HG03025 (cell line): ENCODE measurements at regions not wholly inside any gene's neighbourhood (a gene's known extent, or its start where the extent isn't known, plus 50 kb on each side); places are given as distances from the start of the nearest gene placed in this dataset.
"Not testable (repeated sequence)": the region's sequence is repeated elsewhere in the genome, so short reads cannot be mapped to it uniquely, and the experiment has no call there.

Experiments used
- ATAC-seq: cut with Tn5 transposase; IDR thresholded peaks from one replicate; pipeline ENCODE4 v1.9.1; 2021; ENCODE audit warnings: mild to moderate bottlenecking, moderate library complexity; ENCODE audit not compliant: unreplicated experiment, low FRiP score

DNA sequence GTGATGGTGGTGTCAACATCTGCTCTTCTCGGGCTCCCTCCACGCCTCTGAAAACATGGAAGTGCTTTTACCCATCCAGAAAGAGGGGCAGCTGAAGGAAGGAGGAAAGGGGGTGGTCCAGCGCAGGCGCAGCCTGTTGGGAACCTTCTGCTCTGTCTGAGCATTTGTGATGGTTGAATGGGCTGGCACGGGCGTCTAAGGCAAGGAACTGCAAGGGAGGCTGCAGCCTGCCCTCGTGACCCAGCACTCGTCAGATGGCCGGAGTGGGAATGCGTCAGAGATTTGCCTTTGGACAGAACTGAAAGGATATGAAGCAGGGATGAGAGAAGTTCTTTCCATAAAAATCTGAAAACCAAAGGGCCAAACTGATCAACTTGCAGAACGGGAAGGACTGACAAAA lies 62.3 kb upstream of the PLGLB2 start:
- ATAC-seq = not testable (repeated sequence)

GRCh38 chr2:87686873-87687549 lies 60.9 kb upstream of the PLGLB2 start:
- ATAC-seq = not testable (repeated sequence)

- ATAC-seq = not testable (repeated sequence)
Measured at GRCh38 chr2:87687550-87688270, 60.2 kb upstream of the PLGLB2 start.

- ATAC-seq = not testable (repeated sequence)
Measured at GRCh38 chr2:87691899-87692592, 55.8 kb upstream of the PLGLB2 start.

DNA sequence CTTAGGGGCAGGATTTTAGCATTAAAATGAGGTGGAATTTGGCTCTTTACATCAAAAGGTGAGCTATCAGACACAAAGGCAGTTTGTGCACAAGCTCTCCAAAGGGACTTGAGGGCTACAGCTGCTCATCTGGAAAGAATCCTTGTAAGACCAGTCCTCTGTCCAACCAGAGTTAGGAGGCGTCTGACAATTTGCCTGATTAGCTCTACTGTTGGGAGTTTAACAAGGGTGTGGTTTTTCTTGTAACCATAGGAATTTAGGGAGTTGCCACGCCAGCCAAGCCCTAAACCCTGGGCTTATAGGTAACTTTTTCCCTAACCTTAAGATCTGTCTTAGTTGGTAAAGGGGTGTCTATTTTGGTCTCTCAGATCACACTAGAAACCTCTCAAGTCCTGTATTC lies 55.0 kb upstream of the PLGLB2 start:
- not testable (repeated sequence) for ATAC-seq

- ATAC-seq = not testable (repeated sequence)
Measured at GRCh38 chr2:87693882-87694281, 54.0 kb upstream of the PLGLB2 start.

DNA sequence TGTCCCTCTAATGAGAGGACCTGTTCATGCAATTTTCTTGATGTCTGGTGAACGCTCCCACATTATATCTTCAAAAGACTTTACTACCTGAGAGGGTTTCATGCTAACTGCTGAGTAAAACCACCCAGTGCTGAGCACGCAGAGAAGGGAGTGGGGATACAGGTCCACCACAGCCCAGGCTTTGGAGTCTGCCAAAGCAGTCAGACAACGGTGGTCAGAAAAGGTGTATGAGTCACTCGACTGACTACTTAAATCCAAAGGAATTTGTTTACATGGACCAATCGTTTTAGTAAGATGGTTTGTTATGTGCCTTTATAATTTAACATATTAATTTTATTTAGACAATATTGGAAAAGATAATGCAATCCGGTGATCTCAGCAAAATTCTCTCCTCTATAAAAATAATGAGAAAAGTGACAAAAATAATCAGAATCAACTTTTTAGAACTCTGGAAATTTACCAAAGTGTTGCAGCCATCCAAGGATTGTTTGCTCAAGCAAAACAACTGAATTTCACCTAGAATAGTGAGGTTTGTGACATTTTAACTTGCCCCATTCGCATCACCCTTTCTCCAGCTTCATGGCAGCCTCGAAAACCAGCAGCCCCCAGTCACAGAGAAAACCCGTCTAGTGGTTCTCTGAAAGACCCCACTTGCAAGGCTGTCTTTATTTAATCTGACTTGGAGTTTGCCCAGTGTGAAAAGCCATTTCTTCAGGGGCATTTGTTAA lies 52.1 kb upstream of the PLGLB2 start:
- ATAC-seq = not testable (repeated sequence)
